A673 (cell line): ENCODE measurements at regions not wholly inside any gene's neighbourhood (a gene's known extent, or its start where the extent isn't known, plus 50 kb on each side); places are given as distances from the start of the nearest gene placed in this dataset.

ENCODE experiments used
- EZH2 ChIP-seq: fragments of 200-600 bp; sonication (generic); IDR thresholded peaks from 2 replicates; pipeline ENCODE4 v1.6.1; 2017; ENCODE audit warnings: borderline replicate concordance, low read depth, mild to moderate bottlenecking, mixed read lengths, antibody characterized with exemption, low read length; ENCODE audit not compliant: poor library complexity, severe bottlenecking
- TF ChIP-seq, protein P1 (sequence below): fragments of 300-800, 200-600 bp; sonication (generic); conservative IDR thresholded peaks from 2 replicates; pipeline ENCODE4 v1.5.1; 2017; ENCODE audit warnings: low read depth, mild to moderate bottlenecking, antibody characterized with exemption, low read length, moderate library complexity, mixed read lengths

DNA sequence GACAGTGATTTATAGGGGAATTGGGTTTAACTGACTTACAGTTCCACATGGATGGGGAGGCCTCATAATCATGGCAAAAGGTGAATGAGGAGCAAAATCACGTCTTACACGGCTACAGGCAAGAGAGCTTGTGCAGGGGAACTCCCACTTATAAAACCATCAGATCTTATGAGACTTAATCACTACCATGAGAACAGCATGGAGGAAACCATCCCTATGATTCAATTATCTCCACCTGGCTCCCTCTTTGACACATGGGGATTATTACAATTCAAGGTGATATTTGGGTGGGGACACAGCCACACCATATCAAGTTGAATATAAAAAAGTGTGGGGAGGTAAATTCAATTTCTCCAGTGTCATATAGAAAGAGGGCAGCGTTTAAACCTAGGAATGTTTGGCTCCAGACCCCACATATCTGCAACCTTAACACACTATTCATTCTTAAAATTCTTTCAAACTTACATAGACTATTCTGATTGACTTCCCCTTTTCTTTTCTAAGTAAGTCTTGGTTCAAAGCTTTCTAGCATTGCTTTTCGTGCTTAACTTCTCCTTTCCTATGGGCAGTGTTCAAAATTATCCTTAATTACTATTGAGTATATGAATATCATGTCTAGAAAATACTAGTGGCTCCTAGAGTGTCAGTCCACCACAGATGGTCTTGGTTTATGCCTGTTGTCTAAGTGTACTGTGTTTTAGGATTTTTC lies 446.7 kb upstream of the GBE1 start:
- TF ChIP-seq, protein P1, sequence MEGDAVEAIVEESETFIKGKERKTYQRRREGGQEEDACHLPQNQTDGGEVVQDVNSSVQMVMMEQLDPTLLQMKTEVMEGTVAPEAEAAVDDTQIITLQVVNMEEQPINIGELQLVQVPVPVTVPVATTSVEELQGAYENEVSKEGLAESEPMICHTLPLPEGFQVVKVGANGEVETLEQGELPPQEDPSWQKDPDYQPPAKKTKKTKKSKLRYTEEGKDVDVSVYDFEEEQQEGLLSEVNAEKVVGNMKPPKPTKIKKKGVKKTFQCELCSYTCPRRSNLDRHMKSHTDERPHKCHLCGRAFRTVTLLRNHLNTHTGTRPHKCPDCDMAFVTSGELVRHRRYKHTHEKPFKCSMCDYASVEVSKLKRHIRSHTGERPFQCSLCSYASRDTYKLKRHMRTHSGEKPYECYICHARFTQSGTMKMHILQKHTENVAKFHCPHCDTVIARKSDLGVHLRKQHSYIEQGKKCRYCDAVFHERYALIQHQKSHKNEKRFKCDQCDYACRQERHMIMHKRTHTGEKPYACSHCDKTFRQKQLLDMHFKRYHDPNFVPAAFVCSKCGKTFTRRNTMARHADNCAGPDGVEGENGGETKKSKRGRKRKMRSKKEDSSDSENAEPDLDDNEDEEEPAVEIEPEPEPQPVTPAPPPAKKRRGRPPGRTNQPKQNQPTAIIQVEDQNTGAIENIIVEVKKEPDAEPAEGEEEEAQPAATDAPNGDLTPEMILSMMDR, result no peak
- TF ChIP-seq EZH2, result no peak
